KMS-11 (cell line): ENCODE measurements at regions not wholly inside any gene's neighbourhood (a gene's known extent, or its start where the extent isn't known, plus 50 kb on each side); places are given as distances from the start of the nearest gene placed in this dataset.

Experiments
- H2AFZ ChIP-seq: fragments of 200-600 bp; sonication (generic); 2 replicates; pipeline ENCODE4 v1.6.1; 2016; ENCODE audit warnings: antibody characterized with exemption, mixed run types, low read depth
- H3K27ac ChIP-seq: fragments of 200-600 bp; sonication (generic); 2 replicates; pipeline ENCODE4 v1.6.1; 2016; ENCODE audit warnings: mild to moderate bottlenecking, mixed run types
- H3K27me3 ChIP-seq: fragments of 200-600 bp; sonication (generic); 2 replicates; pipeline ENCODE4 v1.6.1; 2017; ENCODE audit warnings: mild to moderate bottlenecking, low read depth, mixed run types, moderate library complexity; ENCODE audit not compliant: insufficient read depth
- H3K36me3 ChIP-seq: fragments of 200-600 bp; sonication (generic); 2 replicates; pipeline ENCODE4 v1.6.1; 2017; ENCODE audit warnings: mild to moderate bottlenecking, mixed run types; ENCODE audit not compliant: insufficient read depth
- H3K4me1 ChIP-seq: fragments of 200-600 bp; sonication (generic); 2 replicates; pipeline ENCODE4 v1.6.1; 2016; ENCODE audit warnings: mild to moderate bottlenecking, low read depth, mixed run types; ENCODE audit not compliant: poor library complexity, severe bottlenecking
- H3K4me2 ChIP-seq: fragments of 200-600 bp; sonication (generic); 2 replicates; pipeline ENCODE4 v1.7.0; 2016; ENCODE audit warnings: mild to moderate bottlenecking, mixed run types
- H3K4me3 ChIP-seq: fragments of 200-600 bp; sonication (generic); IDR thresholded peaks from 2 replicates; pipeline ENCODE4 v1.6.1; 2017; ENCODE audit warnings: low read depth, low read length, mixed read lengths; ENCODE audit not compliant: insufficient read depth
- H3K79me2 ChIP-seq: fragments of 200-600 bp; sonication (generic); 2 replicates; pipeline ENCODE4 v1.6.1; 2016; ENCODE audit warnings: low read depth, mixed run types; ENCODE audit not compliant: insufficient read depth
- H3K9ac ChIP-seq: fragments of 200-600 bp; sonication (generic); 2 replicates; pipeline ENCODE4 v1.6.1; 2016; ENCODE audit warnings: mild to moderate bottlenecking, mixed run types
- H4K20me1 ChIP-seq: fragments of 200-600 bp; sonication (generic); 2 replicates; pipeline ENCODE4 v1.6.1; 2016; ENCODE audit warnings: mild to moderate bottlenecking, mixed run types; ENCODE audit not compliant: insufficient read depth
- CTCF ChIP-seq: fragments of 200-600 bp; sonication (generic); conservative IDR thresholded peaks from 2 replicates; pipeline ENCODE4 v1.6.1; 2017; ENCODE audit warnings: low read depth, mild to moderate bottlenecking, antibody characterized with exemption, low read length, moderate library complexity, mixed read lengths

- Histone ChIP-seq H3K4me3 (no peak overlapping the region), H3K9ac (no peak overlapping the region), H3K4me2 (no peak overlapping the region), H3K27me3 (no peaks in the 10 kb centered on the region), H3K79me2 (no peaks in the 10 kb centered on the region), H2AFZ (no peak overlapping the region), H3K36me3 (no peaks in the 10 kb centered on the region), H4K20me1 (no peaks in the 10 kb centered on the region), H3K4me1 (no peaks in the 10 kb centered on the region), H3K27ac (no peak overlapping the region)
- TF ChIP-seq CTCF, result no peak
Observed at GRCh38 chr4:126991965-126992364, 640.8 kb upstream of the INTU start.

GRCh38 chr4:126992910-126993309, 639.8 kb upstream of the INTU start:
- H3K36me3 ChIP-seq, result no peaks in the 10 kb centered on the region
- H3K4me1 ChIP-seq, result no peaks in the 10 kb centered on the region
- no peaks in the 10 kb centered on the region for H4K20me1 ChIP-seq
- no peak overlapping the region for H3K27ac ChIP-seq
- H3K9ac ChIP-seq, result no peak overlapping the region
- no peak for TF ChIP-seq CTCF
- no peaks in the 10 kb centered on the region for H3K27me3 ChIP-seq
- H3K4me2 ChIP-seq, result no peak overlapping the region
- no peak overlapping the region for H3K4me3 ChIP-seq
- H2AFZ ChIP-seq, result no peak overlapping the region
- no peaks in the 10 kb centered on the region for H3K79me2 ChIP-seq

GRCh38 chr4:126993351-126993750, 639.4 kb upstream of the INTU start:
- Histone ChIP-seq H3K4me1 (no peaks in the 10 kb centered on the region), H3K9ac (no peak overlapping the region), H3K27me3 (no peaks in the 10 kb centered on the region), H4K20me1 (no peaks in the 10 kb centered on the region), H3K79me2 (no peaks in the 10 kb centered on the region), H3K27ac (no peak overlapping the region), H3K4me2 (no peak overlapping the region), H3K36me3 (no peaks in the 10 kb centered on the region), H3K4me3 (no peak overlapping the region), H2AFZ (no peak overlapping the region)
- no peak for TF ChIP-seq CTCF

- no peak overlapping the region for H2AFZ ChIP-seq
- H3K9ac ChIP-seq, result no peak overlapping the region
- H3K36me3 ChIP-seq, result no peaks in the 10 kb centered on the region
- no peak overlapping the region for H3K4me2 ChIP-seq
- no peak overlapping the region for H3K4me3 ChIP-seq
- H4K20me1 ChIP-seq, result no peaks in the 10 kb centered on the region
- no peak for TF ChIP-seq CTCF
- no peaks in the 10 kb centered on the region for H3K79me2 ChIP-seq
- no peaks in the 10 kb centered on the region for H3K27me3 ChIP-seq
- no peaks in the 10 kb centered on the region for H3K4me1 ChIP-seq
- H3K27ac ChIP-seq, result no peak overlapping the region
Observed at GRCh38 chr4:126995235-126995634, 637.5 kb upstream of the INTU start.

- Histone ChIP-seq H3K4me2 (no peak overlapping the region), H4K20me1 (no peaks in the 10 kb centered on the region), H3K4me1 (no peaks in the 10 kb centered on the region), H3K36me3 (no peaks in the 10 kb centered on the region), H3K9ac (no peak overlapping the region), H3K27me3 (no peaks in the 10 kb centered on the region), H3K4me3 (no peak overlapping the region), H2AFZ (no peak overlapping the region), H3K79me2 (no peaks in the 10 kb centered on the region), H3K27ac (no peak overlapping the region)
- TF ChIP-seq CTCF, result no peak
Observed at GRCh38 chr4:127000110-127000509, 632.6 kb upstream of the INTU start.
